ENCODE measurements at regions not wholly inside any gene's neighbourhood (a gene's known extent, or its start where the extent isn't known, plus 50 kb on each side); places are given as distances from the start of the nearest gene placed in this dataset.
"Not testable (repeated sequence)": the region's sequence is repeated elsewhere in the genome, so short reads cannot be mapped to it uniquely, and the experiment has no call there.

- no peak for DNase-seq (ENCODE audit: low spot score)
- H3K27ac ChIP-seq = no peak overlapping the region
- H3K4me3 ChIP-seq = no peak overlapping the region
- TF ChIP-seq, protein P1, sequence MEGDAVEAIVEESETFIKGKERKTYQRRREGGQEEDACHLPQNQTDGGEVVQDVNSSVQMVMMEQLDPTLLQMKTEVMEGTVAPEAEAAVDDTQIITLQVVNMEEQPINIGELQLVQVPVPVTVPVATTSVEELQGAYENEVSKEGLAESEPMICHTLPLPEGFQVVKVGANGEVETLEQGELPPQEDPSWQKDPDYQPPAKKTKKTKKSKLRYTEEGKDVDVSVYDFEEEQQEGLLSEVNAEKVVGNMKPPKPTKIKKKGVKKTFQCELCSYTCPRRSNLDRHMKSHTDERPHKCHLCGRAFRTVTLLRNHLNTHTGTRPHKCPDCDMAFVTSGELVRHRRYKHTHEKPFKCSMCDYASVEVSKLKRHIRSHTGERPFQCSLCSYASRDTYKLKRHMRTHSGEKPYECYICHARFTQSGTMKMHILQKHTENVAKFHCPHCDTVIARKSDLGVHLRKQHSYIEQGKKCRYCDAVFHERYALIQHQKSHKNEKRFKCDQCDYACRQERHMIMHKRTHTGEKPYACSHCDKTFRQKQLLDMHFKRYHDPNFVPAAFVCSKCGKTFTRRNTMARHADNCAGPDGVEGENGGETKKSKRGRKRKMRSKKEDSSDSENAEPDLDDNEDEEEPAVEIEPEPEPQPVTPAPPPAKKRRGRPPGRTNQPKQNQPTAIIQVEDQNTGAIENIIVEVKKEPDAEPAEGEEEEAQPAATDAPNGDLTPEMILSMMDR (IDR thresholded peaks at IDR 0.05) = no peak
These were observed 686.7 kb downstream of the NYAP2 start for GRCh38 chr2:226086190-226086589.

DNA sequence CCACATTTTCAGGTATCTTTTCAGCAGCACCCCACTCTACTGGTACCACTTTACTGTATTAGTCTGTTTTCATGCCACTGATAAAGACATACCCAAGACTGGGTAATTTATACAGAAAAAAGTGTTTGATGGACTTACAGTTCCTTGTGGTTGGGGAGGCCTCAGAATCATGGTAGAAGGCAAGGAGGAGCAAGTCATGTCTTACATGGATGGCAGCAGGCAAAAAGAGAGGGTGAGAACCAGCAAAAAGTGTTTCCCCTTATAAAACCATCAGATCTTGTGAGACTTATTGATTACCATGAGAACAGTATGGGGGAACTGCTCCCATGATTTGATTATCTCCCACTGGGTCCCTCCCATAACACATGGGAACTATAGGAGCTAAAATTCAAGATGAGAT is 685.9 kb downstream of the NYAP2 start:
- DNase-seq (ENCODE audit: low spot score); H3K27ac ChIP-seq; H3K4me3 ChIP-seq: not testable (repeated sequence)

DNA sequence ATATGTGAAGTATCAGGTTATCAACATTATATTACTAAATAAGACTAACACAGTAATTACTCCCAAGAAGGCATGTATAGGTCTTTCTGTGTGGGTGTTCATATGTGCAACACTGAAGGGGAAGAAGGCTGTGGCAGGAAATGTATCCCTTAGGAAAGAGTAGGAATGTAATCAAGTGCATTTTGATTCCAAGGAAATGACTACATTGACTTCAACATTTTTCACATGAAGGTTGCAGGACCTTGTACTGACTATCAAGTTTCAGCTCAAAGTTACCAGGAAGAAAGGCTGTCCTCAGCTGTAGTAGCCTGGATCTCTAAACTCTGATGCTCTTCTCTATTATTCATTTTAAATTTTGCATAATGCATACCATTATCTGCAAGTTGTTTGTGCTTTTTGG is 680.8 kb downstream of the NYAP2 start:
- no peak overlapping the region for H3K27ac ChIP-seq
- no peak for DNase-seq (ENCODE audit: low spot score)
- TF ChIP-seq, protein P1 (IDR thresholded peaks at IDR 0.05) = no peak
- no peak overlapping the region for H3K4me3 ChIP-seq

DNA sequence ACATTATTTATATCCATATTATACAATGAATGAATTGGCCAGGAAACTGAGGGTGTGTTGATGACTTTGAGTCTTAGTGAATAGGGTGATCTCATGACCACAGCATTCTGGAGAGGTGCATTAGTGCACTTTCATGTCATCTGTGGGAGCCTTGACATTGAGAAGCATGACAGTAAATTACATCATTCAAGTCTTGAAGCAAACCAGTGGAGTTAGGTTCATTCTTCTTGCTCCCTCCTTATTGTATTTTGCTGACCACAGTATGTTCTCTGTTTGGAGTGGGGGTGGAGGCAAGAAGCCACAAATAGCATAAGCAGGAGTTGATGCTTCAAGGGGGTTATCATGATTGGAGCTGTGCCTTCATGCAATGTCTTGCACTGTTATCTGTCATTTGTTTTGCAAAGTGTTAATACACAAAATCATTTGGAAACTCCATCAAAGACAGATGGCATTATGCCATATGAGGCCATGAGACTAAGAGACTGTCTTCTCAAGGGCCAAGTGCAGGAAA is 680.2 kb downstream of the NYAP2 start:
- DNase-seq (ENCODE audit: low spot score) = no peak
- TF ChIP-seq, protein P1 (IDR thresholded peaks at IDR 0.05) = no peak
- Histone ChIP-seq H3K27ac (no peak overlapping the region), H3K4me3 (no peak overlapping the region)

DNA sequence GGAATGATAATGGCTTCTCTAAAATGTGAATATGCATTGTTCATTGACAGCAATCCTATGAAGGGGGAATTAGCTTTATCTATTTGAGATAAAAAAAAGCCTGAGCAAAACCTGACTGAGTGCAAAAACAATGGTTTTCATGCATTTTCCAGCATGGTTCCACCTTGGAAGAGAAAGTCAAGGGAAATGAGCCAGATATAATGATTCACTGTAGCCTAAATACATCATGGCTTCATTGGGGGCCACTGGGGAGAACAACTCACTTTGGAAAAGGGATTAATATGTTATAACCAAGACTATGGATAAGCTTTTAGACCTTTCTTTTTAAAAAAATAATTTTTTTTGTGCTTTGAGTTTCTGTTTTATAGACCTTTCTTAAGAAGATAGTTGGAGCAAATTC is 679.7 kb downstream of the NYAP2 start:
- Histone ChIP-seq H3K4me3 (no peak overlapping the region), H3K27ac (no peak overlapping the region)
- TF ChIP-seq, protein P1 (IDR thresholded peaks at IDR 0.05) = no peak
- no peak for DNase-seq (ENCODE audit: low spot score)

DNA sequence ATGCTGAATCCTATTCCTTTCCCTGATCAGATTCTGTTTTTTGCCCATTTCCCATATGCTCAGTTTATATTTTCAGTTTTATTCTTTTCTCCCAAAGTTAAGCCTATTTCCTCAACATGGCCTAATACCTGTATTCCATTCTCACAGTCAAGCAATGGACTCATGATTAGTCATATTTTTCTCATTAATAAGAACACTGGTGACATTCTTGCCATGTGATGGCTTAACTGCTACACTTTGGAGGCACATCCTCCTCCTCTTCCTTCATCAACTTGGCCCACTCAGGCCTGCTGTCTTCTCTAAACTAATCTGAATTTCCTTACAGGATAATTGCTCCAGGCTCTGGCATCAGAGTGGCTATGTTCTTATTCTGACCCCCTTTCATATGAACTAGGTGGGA is 679.2 kb downstream of the NYAP2 start:
- no peak for DNase-seq (ENCODE audit: low spot score)
- TF ChIP-seq, protein P1 (IDR thresholded peaks at IDR 0.05) = no peak
- Histone ChIP-seq H3K4me3 (no peak overlapping the region), H3K27ac (no peak overlapping the region)

DNA sequence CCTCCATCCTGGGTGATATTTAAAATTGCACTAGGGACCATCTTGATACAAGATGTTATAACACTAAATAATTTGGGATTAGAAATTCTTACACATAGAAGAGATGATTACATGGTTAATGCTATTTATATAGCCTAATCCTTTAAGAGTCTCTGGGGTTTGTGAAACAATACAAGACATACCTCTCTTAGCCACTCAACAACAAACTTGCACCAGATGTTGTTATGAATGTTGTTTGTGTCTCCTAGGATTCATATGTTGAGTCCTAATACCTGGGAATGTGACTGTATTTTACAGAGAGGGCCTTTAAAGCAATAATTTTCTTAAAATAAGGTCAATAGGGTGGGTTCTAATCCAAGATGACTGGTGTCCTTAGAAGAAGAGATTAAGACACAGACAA is 678.3 kb downstream of the NYAP2 start:
- no peak for DNase-seq (ENCODE audit: low spot score)
- Histone ChIP-seq H3K4me3 (no peak overlapping the region), H3K27ac (no peak overlapping the region)
- TF ChIP-seq, protein P1 (IDR thresholded peaks at IDR 0.05) = no peak

GRCh38 chr2:226077031-226077430 is 677.5 kb downstream of the NYAP2 start:
- H3K4me3 ChIP-seq = no peak overlapping the region
- no peak overlapping the region for H3K27ac ChIP-seq
- DNase-seq (ENCODE audit: low spot score) = no peak
- TF ChIP-seq, protein P1 (IDR thresholded peaks at IDR 0.05) = no peak

Measured in coronary artery (tissue), 2 donors.